ENCODE measurements at regions not wholly inside any gene's neighbourhood (a gene's known extent, or its start where the extent isn't known, plus 50 kb on each side); places are given as distances from the start of the nearest gene placed in this dataset.

DNA sequence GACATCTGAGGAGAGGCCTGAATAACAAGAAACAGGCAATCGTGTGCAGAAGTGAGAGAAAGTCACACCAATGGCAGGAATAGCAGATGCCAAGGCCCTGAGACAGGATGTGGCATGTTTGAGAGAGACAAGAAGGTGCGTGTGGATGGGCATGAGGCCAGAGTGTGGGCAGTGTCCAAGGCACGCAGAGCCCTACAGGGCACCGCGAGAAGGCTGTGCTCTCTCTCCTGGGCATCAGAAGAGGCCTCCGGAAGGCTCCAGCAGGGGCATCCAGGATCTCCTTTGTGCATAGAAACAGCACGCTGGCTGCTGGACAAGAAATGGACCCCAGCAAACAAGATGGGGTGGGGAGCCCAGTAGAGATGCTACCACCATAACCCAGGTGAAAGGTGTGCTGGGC lies 239.0 kb upstream of the RAB6C start:
- H3K4me2 ChIP-seq, result no peak overlapping the region
- H3F3A ChIP-seq (ENCODE audit: low read depth), result no peaks in the 10 kb centered on the region
- peaks cover 2% of the 10 kb centered on the region for H3K9me3 Mint-ChIP-seq
- H3K4me1 Mint-ChIP-seq, result peaks cover 10% of the 10 kb centered on the region
- no peak overlapping the region for H3K27ac Mint-ChIP-seq
- no peaks in the 10 kb centered on the region for H3K4me1 ChIP-seq
- H3K9me3 ChIP-seq (ENCODE audit: low read depth), result no peaks in the 10 kb centered on the region
- H3K36me3 ChIP-seq, result no peaks in the 10 kb centered on the region
- no peak for DNase-seq (ENCODE audit: low spot score)
- no peak overlapping the region for H3K9ac ChIP-seq
- no peaks in the 10 kb centered on the region for H3K27me3 Mint-ChIP-seq (ENCODE audit: insufficient read depth, low read depth)
- no peak overlapping the region for H3K27ac ChIP-seq
- no peaks in the 10 kb centered on the region for H3K79me2 ChIP-seq (ENCODE audit: low read depth)
- no peaks in the 10 kb centered on the region for H4K20me1 ChIP-seq (ENCODE audit: low read depth)
- H2AFZ ChIP-seq (replicated peaks), result no peak overlapping the region
- H3K36me3 Mint-ChIP-seq, result no peaks in the 10 kb centered on the region
- H3K4me3 ChIP-seq, result no peak overlapping the region
- no peak for TF ChIP-seq EZH2 (IDR thresholded peaks at IDR 0.05)
- no peak for TF ChIP-seq EZH2phosphoT487 (IDR thresholded peaks at IDR 0.05)
- TF ChIP-seq, protein P1, sequence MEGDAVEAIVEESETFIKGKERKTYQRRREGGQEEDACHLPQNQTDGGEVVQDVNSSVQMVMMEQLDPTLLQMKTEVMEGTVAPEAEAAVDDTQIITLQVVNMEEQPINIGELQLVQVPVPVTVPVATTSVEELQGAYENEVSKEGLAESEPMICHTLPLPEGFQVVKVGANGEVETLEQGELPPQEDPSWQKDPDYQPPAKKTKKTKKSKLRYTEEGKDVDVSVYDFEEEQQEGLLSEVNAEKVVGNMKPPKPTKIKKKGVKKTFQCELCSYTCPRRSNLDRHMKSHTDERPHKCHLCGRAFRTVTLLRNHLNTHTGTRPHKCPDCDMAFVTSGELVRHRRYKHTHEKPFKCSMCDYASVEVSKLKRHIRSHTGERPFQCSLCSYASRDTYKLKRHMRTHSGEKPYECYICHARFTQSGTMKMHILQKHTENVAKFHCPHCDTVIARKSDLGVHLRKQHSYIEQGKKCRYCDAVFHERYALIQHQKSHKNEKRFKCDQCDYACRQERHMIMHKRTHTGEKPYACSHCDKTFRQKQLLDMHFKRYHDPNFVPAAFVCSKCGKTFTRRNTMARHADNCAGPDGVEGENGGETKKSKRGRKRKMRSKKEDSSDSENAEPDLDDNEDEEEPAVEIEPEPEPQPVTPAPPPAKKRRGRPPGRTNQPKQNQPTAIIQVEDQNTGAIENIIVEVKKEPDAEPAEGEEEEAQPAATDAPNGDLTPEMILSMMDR (IDR thresholded peaks at IDR 0.05), result no peak
- H3K4me3 Mint-ChIP-seq, result no peak overlapping the region
- H3K27me3 ChIP-seq, result no peaks in the 10 kb centered on the region

DNA sequence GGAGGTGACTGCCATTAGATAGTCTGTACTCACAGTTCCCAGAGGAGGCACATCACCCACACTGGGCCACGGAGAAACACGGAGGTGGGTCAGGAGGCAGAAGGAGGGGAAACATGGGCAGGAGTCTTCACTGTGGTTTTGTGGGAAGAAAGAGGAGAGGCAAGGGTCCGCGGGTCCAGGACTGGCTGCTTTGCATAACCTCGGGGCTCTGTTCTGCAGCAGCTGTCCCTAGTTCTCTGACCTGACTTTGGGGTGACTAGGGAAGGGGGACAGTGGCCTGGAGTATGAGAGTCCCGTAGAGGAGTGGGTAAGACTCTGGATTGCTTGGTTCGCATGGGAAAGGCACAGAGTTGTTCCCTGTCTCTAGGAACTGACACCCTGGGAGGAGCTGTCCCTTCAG lies 238.3 kb upstream of the RAB6C start:
- H3K27me3 Mint-ChIP-seq (ENCODE audit: insufficient read depth, low read depth), result no peaks in the 10 kb centered on the region
- H3F3A ChIP-seq (ENCODE audit: low read depth), result no peaks in the 10 kb centered on the region
- H3K4me3 ChIP-seq, result no peak overlapping the region
- H2AFZ ChIP-seq (replicated peaks), result no peak overlapping the region
- H3K36me3 ChIP-seq, result no peaks in the 10 kb centered on the region
- H3K4me1 ChIP-seq, result no peaks in the 10 kb centered on the region
- H3K9ac ChIP-seq, result no peak overlapping the region
- H3K27me3 ChIP-seq, result no peaks in the 10 kb centered on the region
- TF ChIP-seq EZH2 (IDR thresholded peaks at IDR 0.05), result no peak
- H3K4me2 ChIP-seq, result no peak overlapping the region
- H3K9me3 ChIP-seq (ENCODE audit: low read depth), result no peaks in the 10 kb centered on the region
- H3K27ac Mint-ChIP-seq, result peak overlapping the region; percentile 89
- no peak for DNase-seq (ENCODE audit: low spot score)
- H4K20me1 ChIP-seq (ENCODE audit: low read depth), result no peaks in the 10 kb centered on the region
- H3K4me3 Mint-ChIP-seq, result no peak overlapping the region
- no peak overlapping the region for H3K27ac ChIP-seq
- peaks cover 10% of the 10 kb centered on the region for H3K4me1 Mint-ChIP-seq
- no peaks in the 10 kb centered on the region for H3K79me2 ChIP-seq (ENCODE audit: low read depth)
- H3K9me3 Mint-ChIP-seq, result peaks cover 2% of the 10 kb centered on the region
- no peaks in the 10 kb centered on the region for H3K36me3 Mint-ChIP-seq

DNA sequence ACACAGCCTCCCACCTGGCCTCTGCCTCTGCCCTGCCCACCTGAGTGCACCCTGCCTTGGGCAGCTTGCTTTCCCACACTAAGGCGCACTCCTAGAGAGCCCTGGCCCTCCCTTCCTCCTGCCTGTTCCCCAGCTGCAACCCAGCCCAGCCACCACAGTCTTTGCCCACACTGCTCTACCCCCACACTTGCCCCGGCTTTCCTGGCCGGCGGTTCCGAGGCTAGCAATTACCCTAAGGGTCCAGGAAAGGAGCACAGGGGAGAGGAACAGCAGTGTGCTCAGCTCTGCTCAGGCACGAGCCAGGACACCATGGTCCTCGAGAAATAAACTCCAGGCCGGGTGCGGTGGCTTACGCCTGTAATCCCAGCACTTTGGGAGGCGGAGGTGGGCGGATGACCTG lies 237.8 kb upstream of the RAB6C start:
- Mint-ChIP-seq H3K9me3 (peaks cover 2% of the 10 kb centered on the region), H3K27ac (peak overlapping the region; percentile 89), H3K4me3 (no peak overlapping the region), H3K36me3 (no peaks in the 10 kb centered on the region), H3K27me3 (ENCODE audit: insufficient read depth, low read depth) (no peaks in the 10 kb centered on the region), H3K4me1 (peaks cover 10% of the 10 kb centered on the region)
- Histone ChIP-seq H3K4me3 (no peak overlapping the region), H3K36me3 (no peaks in the 10 kb centered on the region), H3K4me1 (no peaks in the 10 kb centered on the region), H2AFZ (replicated peaks) (no peak overlapping the region), H3K27me3 (no peaks in the 10 kb centered on the region), H3K4me2 (no peak overlapping the region), H3K79me2 (ENCODE audit: low read depth) (no peaks in the 10 kb centered on the region), H4K20me1 (ENCODE audit: low read depth) (no peaks in the 10 kb centered on the region), H3F3A (ENCODE audit: low read depth) (no peaks in the 10 kb centered on the region), H3K9me3 (ENCODE audit: low read depth) (no peaks in the 10 kb centered on the region), H3K9ac (no peak overlapping the region), H3K27ac (no peak overlapping the region)
- TF ChIP-seq, protein P1 (IDR thresholded peaks at IDR 0.05), result no peak
- TF ChIP-seq EZH2phosphoT487 (IDR thresholded peaks at IDR 0.05) (no peak), EZH2 (IDR thresholded peaks at IDR 0.05) (no peak)
- no peak for DNase-seq (ENCODE audit: low spot score)

DNA sequence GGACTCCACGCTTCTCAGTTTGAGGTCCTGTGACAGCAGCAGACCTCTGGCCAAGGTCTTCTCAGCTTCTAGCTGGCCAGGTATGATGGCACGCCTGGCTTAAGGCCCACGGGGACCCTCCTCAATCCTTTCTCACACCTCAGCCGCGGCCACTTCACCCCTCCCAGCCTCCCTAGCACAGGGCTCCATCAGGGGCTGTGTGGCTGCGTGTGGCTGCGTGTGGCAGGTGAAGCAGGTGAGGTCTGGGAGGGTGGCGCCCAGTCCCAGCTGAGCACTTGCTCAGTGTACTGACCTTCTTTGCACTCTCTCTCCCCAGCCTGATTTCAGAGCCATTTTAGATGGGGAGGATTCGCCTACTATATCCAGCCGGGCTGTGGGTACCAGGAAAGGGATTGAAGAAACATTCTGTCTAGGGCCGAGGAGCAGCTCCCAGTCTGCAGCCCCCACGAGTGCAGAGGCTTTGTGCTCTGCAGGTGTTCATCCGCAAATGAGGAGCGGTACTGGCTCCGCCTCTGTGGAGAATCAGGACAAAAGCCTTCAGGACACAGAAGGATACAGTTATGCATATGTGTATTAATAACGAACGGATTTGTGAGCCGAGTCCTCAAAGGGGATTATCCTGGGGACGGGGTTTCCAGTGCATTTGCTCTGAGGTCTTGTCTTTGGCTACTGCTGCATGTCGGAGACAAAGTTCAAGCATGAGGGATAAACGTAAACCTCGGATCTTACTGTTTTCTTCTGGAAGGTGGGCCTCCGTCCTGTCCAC lies 236.9 kb upstream of the RAB6C start:
- H3K36me3 ChIP-seq, result no peaks in the 10 kb centered on the region
- no peak overlapping the region for H3K27ac ChIP-seq
- no peaks in the 10 kb centered on the region for H3K9me3 ChIP-seq (ENCODE audit: low read depth)
- no peaks in the 10 kb centered on the region for H4K20me1 ChIP-seq (ENCODE audit: low read depth)
- no peak overlapping the region for H3K4me3 Mint-ChIP-seq
- no peak overlapping the region for H2AFZ ChIP-seq (replicated peaks)
- H3K4me1 Mint-ChIP-seq, result peaks cover 10% of the 10 kb centered on the region
- no peak overlapping the region for H3K9ac ChIP-seq
- H3F3A ChIP-seq (ENCODE audit: low read depth), result no peaks in the 10 kb centered on the region
- no peaks in the 10 kb centered on the region for H3K27me3 ChIP-seq
- H3K9me3 Mint-ChIP-seq, result peaks cover 5% of the 10 kb centered on the region
- DNase-seq (ENCODE audit: low spot score), result no peak
- no peak overlapping the region for H3K4me2 ChIP-seq
- H3K27ac Mint-ChIP-seq, result no peak overlapping the region
- no peaks in the 10 kb centered on the region for H3K27me3 Mint-ChIP-seq (ENCODE audit: insufficient read depth, low read depth)
- H3K79me2 ChIP-seq (ENCODE audit: low read depth), result no peaks in the 10 kb centered on the region
- TF ChIP-seq, protein P1 (IDR thresholded peaks at IDR 0.05), result no peak
- TF ChIP-seq EZH2phosphoT487 (IDR thresholded peaks at IDR 0.05), result no peak
- no peaks in the 10 kb centered on the region for H3K4me1 ChIP-seq
- no peak overlapping the region for H3K4me3 ChIP-seq
- no peaks in the 10 kb centered on the region for H3K36me3 Mint-ChIP-seq

Data from neural progenitor cell (in vitro differentiated cells).